ENCODE measurements at regions not wholly inside any gene's neighbourhood (a gene's known extent, or its start where the extent isn't known, plus 50 kb on each side); places are given as distances from the start of the nearest gene placed in this dataset.

DNA sequence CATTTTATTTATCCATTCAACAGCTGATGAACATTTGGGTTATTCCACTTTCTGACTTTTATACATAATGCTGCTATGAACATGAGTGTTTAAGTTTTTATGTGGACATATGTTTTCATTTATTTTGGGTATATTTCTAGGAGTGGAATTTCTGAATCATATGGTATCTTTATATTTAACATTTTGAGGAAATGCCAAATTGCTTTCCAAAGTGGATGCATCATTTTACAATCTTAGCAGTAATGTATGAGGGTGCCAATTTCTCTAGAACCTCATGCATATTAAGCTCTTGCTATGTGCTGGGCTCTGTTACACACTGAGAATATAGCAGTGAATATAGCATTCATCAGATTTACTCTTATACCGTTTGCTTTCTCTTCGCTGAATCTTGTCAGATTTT lies 983.7 kb downstream of the STIM2 start:
- no peak for DNase-seq
- intact Hi-C loops (cut with DNase I): no loop called here

DNA sequence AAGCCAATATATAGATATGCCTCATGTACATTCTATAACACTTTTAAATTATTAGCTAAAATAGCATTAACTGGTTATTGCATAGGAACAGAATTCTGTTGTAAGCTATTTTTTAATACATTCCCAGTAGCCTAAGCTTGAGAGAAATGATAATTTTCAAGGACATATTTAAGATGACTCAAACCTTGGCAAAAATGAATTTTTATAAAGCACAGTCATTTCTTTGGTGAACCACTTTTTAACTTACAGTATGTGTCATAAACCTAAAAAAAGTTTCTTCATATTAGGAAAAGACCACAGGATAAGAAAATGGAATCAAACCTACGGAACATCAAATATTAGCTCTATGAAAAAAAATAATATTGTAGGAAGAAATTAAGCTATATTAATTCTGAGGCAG lies 986.3 kb downstream of the STIM2 start:
- DNase-seq: no peak
- intact Hi-C loops (cut with DNase I): no loop called here

DNA sequence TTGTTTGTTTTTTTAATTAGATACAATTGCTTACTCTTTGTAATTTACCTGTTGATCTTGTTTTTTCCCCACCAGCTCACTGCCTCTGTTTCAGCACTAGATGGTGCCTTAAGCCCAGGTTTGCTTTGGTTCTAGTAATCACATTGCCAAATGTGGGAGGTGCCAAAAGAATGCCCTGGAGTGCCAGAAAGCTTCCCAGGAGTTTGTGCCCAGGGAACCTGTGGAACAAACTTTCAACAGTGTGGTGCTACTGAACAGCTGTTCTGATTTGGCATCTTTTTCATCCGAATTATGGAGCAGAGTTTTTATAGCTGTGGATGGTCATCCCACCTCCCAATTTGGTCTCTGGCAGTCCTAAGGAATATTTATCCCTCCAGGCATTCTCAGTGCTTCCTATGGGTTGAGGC lies 1000.7 kb downstream of the STIM2 start:
- DNase-seq: peak in 18 of 42 donors; percentile 8 to 53 (median 22)
- intact Hi-C loops (cut with DNase I): no loop called here

DNA sequence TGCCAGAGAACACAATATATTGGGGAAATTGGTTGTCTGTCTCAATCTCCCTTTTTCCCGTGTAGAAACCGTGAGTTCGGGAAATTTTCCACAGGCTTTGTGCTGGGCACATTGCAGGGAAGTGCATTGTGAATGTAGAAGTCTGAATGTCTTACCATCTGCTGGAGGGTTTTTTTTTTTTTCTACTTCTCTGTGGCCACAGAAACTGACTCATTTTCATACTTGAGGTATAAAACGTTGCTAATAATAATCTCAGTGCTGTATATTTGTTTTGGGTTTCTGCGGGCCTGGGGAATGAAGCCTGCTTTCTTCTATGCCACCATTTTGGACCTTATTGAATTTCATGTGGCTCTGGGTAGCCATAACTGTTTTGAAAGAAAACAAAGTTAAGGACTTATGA lies 1001.2 kb downstream of the STIM2 start:
- no peak for DNase-seq
- intact Hi-C loops (cut with DNase I): no loop called here

- DNase-seq: no peak
- intact Hi-C loops (cut with DNase I): no loop called here
Observed at GRCh38 chr4:27873596-27873995, 1013.0 kb downstream of the STIM2 start.

- intact Hi-C loops (cut with DNase I): no loop called here
- DNase-seq: no peak
Observed at GRCh38 chr4:27881705-27882104, 1021.1 kb downstream of the STIM2 start.

DNA sequence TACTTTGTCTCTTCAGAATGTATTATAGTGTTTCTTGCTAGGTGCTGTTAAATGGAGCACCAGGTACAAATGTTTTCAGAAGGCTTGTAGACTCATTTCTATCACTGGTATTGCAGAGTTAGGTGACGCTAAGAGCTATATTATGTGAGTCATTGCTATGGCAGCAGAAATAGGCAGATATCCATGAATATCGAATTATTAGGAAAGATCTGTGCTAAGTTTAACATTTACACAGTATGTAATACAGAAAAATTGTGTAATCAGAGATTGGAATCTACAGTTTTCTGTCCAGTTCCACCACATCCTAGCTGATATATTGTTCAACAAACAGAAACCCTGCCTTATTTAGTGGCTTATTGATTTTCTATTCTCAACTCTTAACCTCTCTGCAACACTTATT lies 1025.5 kb downstream of the STIM2 start:
- intact Hi-C loops (cut with DNase I): no loop called here
- DNase-seq: no peak

DNA sequence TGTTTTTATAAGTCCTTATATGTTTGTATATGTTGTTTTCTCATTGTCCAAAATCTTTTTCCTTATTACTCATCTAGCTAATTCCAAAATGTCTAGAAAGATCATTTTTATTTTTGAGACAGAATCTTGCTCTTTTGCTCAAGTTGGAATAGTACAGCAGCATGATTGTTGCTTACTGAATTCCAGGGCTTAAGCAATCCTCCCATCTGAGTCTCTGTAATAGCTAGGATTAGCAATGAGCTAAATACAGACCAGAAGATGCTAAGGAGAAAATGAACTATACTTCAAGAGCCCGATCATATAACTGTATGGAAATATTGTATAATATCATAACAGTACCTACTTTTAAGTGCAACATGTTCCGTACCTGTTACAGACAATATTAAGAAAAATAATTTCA lies 1027.0 kb downstream of the STIM2 start:
- no peak for DNase-seq

DNA sequence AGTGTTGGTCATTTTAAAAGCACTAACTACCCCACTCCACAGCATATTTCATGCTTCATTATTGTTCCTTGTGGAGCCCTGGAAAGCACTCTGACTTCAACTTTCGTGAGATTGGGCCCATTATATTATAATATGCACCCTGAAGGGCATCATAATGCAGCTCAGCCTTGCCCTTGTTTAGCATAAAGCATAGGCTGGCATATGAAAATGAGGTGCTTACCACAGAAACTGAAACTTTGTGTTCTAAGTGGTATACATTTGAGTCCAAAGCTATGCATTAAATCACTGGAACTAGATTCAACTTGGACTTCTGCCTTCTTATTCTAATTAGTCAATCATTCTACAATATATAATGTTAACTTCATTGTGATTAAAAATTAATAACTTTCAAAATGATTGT lies 1027.9 kb downstream of the STIM2 start:
- intact Hi-C loops (cut with DNase I): no loop called here
- no peak for DNase-seq

More for the DNA sequence above, 1027.0 kb downstream of the STIM2 start:
- intact Hi-C loops (cut with DNase I): no loop called here

GRCh38 chr4:27894951-27895350 lies 1034.3 kb downstream of the STIM2 start:
- no peak for DNase-seq
- intact Hi-C loops (cut with DNase I): no loop called here

- DNase-seq: no peak
- intact Hi-C loops (cut with DNase I): no loop called here
Observed at GRCh38 chr4:27908356-27908755, 1047.7 kb downstream of the STIM2 start.

DNA sequence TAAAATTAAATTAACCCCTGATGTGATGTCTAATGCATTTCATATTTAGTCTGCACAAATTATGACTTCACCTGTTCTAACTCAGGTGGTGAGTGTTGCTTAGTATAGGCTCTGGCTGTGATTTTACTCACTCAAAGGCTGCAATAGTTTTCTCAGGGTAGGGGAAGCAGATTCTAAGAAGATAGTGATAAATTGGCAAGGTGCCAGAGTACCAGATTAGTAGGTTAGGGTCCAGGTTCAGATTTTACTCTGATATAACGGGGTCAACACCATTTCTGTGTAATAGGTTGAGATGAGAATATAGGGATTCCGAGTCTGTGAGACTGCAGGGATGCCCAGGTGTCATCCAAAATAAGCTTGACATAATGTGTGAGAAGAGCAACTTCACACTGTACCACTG lies 1049.6 kb downstream of the STIM2 start:
- no peak for DNase-seq
- intact Hi-C loops (cut with DNase I): no loop called here

DNA sequence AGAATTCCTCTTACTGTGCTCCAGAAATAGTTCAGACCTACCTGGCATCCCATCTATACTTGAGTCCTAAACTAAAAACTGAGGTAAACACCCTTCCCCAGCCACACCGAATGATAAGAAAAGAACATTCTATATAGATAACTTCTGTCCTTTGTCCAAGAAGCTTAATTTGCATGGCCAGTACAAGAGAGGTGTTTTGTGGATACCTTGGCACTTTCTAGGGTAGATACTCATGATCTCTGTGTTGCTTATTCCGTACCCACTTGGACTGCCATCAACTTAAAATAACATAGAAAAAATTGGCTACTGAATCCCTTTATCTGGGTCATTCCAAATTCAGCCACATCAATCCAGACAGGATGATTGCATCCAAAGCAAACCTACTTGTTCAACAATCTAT lies 1050.4 kb downstream of the STIM2 start:
- DNase-seq: no peak
- intact Hi-C loops (cut with DNase I): no loop called here

- intact Hi-C loops (cut with DNase I): no loop called here
- DNase-seq: no peak
Observed at GRCh38 chr4:27913738-27914137, 1053.1 kb downstream of the STIM2 start.

- intact Hi-C loops (cut with DNase I): no loop called here
Observed at GRCh38 chr4:27915822-27916221, 1055.2 kb downstream of the STIM2 start.

GRCh38 chr4:27916452-27917184 lies 1056.0 kb downstream of the STIM2 start:
- peak in 11 of 42 donors; percentile 3 to 54 (median 18) for DNase-seq
- intact Hi-C loops (cut with DNase I): no loop called here

More at GRCh38 chr4:27915822-27916221, 1055.2 kb downstream of the STIM2 start:
- no peak for DNase-seq

- intact Hi-C loops (cut with DNase I): no loop called here
Observed at GRCh38 chr4:27917381-27917780, 1056.7 kb downstream of the STIM2 start.

DNA sequence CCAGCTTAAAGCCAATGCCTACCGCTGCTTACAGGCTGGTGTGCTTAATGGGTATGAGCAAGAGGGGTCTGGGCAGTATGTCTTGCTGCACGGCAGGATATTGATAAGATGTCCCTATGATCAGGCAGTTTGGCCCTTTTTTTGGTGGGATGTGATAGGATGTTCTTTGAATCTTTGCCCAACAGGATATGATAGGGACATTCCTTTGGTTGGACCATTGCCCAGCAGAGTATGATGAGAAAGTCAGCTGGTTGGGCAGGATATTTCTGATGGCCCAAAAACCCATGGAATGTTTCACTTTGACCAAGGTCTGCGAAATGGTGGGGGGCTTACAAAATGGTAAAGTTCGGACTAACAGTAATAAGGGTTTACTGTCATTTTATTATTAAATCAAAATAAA lies 1060.6 kb downstream of the STIM2 start:
- DNase-seq: no peak

More at GRCh38 chr4:27917381-27917780, 1056.7 kb downstream of the STIM2 start:
- peak in 2 of 42 donors; percentile 19 to 40 for DNase-seq

DNA sequence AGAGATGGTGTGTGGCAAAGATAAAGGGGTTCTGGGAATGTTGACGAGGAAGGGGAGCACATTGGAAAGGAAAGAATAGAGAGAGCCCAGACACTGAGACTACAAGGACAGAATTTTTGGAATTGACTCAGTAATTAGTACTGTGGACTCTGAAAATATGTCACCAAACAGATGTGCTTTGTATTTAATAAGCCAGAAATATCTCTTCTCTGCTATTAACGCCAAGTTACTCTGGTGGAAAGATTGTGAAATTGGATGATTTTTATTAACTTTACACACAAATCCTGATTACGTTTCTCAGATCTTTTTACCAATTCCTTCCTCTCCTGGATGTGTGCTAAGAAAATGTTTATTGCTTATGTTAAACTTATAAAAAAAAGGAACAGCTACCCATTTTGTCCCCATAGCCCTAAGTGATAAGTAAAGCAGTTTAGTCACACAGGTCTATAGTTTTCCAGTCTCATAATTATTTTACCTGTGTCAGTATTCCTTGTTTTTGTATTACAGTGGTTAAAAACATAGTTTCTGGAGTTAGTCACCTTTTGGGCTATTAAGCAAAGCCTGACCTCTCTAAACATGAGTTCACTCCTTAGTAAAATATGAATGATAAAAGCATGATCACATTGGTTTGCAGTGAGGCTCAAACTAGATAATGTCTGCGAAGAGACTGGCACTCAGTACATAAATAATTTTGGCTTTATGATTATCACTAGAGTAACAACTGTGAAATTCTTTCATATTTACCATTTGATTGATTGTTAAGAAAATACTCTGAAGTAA lies 1068.3 kb downstream of the STIM2 start:
- intact Hi-C loops (cut with DNase I): no loop called here

More for the DNA sequence above, 1060.6 kb downstream of the STIM2 start:
- intact Hi-C loops (cut with DNase I): no loop called here

GRCh38 chr4:27930291-27930690 lies 1069.7 kb downstream of the STIM2 start:
- no peak for DNase-seq
- intact Hi-C loops (cut with DNase I): no loop called here

More for the DNA sequence above, 1068.3 kb downstream of the STIM2 start:
- no peak for DNase-seq

- no peak for DNase-seq
- intact Hi-C loops (cut with DNase I): no loop called here
Observed at GRCh38 chr4:27930976-27931375, 1070.3 kb downstream of the STIM2 start.

All from head of caudate nucleus (tissue), 42 donors.